ENCODE measurements at regions not wholly inside any gene's neighbourhood (a gene's known extent, or its start where the extent isn't known, plus 50 kb on each side); places are given as distances from the start of the nearest gene placed in this dataset.

DNA sequence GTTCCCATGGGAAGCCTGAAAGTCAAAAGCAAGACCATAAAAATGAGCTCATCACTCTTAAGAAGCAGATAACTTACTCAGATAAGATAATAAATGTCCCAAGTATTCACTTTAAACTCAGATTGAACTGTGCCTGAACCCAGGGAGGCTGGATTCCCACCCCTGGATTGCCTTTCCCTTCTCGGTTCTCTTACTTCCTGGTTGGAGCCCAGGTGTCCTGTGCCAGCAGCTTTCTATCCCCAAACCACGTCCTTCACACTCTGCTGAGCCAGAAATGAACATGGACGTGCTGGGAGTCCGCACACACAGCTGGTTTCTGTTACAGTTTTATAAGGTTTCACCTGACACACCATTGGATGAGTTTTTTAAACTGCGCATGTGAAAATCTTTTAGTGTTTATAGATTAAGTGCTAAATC, 636.2 kb upstream of the IGFBP3 start:
- TF ChIP-seq CTCF (conservative IDR thresholded peaks at IDR 0.05; ENCODE audit: low read depth in 2 of 2), result no peak
- TF ChIP-seq REST (IDR thresholded peaks at IDR 0.05; ENCODE audit: unreplicated experiment), result no peak
- TF ChIP-seq JUNB (IDR thresholded peaks at IDR 0.05; ENCODE audit: unreplicated experiment), result no peak
- no peak for TF ChIP-seq EZH2phosphoT487 (IDR thresholded peaks at IDR 0.05; ENCODE audit: unreplicated experiment)
- no peak for TF ChIP-seq POLR2AphosphoS5 (IDR thresholded peaks at IDR 0.05; ENCODE audit: low read depth)
